ENCODE measurements at regions not wholly inside any gene's neighbourhood (a gene's known extent, or its start where the extent isn't known, plus 50 kb on each side); places are given as distances from the start of the nearest gene placed in this dataset.

DNA sequence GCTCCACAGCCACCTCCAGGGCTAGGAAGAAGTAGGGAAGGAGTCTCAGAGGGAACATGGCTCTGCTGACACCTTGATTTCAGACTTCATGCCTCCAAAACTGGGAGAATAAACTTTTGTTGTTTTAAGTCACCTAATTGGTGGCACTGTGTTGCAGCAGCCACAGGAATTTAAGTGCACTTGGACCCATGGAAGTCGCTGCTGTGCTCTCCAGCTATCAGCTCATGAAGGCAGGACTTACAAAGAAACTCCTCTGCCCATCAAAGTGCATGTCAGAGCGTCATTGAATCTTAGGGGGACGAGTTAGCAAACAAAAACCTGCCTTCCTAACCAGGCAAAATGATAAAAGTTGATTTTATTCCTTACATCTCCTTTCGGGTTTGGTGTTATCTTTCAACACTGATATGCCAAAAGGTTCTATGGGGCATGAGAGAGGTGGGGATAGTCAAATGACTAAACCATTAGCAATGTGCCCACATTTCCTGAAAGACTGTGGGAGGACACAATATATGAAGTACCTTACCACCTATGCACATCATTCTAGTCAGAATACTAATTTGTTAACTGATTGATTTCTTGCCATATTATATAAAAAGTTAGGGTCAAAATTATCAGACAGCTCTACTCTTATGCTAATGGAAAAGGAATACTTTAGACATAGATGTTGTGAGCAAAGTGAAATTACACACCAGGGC is 235.8 kb upstream of the TNP1 start:
- ChIA-PET POLR2A (no interaction called here), CTCF (interaction anchor here (0.7 to 1.5 kb wide), 2 partner anchors 9 to 10 kb away, joined by 3 read pairs; no protein-coding TSS in a partner anchor)
- no peak for DNase-seq (ENCODE audit: extremely low spot score)
- TF ChIP-seq, protein P1, sequence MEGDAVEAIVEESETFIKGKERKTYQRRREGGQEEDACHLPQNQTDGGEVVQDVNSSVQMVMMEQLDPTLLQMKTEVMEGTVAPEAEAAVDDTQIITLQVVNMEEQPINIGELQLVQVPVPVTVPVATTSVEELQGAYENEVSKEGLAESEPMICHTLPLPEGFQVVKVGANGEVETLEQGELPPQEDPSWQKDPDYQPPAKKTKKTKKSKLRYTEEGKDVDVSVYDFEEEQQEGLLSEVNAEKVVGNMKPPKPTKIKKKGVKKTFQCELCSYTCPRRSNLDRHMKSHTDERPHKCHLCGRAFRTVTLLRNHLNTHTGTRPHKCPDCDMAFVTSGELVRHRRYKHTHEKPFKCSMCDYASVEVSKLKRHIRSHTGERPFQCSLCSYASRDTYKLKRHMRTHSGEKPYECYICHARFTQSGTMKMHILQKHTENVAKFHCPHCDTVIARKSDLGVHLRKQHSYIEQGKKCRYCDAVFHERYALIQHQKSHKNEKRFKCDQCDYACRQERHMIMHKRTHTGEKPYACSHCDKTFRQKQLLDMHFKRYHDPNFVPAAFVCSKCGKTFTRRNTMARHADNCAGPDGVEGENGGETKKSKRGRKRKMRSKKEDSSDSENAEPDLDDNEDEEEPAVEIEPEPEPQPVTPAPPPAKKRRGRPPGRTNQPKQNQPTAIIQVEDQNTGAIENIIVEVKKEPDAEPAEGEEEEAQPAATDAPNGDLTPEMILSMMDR (IDR thresholded peaks at IDR 0.05; ENCODE audit: control extremely low read depth, extremely low read depth, low read depth, missing control alignments): no peak

DNA sequence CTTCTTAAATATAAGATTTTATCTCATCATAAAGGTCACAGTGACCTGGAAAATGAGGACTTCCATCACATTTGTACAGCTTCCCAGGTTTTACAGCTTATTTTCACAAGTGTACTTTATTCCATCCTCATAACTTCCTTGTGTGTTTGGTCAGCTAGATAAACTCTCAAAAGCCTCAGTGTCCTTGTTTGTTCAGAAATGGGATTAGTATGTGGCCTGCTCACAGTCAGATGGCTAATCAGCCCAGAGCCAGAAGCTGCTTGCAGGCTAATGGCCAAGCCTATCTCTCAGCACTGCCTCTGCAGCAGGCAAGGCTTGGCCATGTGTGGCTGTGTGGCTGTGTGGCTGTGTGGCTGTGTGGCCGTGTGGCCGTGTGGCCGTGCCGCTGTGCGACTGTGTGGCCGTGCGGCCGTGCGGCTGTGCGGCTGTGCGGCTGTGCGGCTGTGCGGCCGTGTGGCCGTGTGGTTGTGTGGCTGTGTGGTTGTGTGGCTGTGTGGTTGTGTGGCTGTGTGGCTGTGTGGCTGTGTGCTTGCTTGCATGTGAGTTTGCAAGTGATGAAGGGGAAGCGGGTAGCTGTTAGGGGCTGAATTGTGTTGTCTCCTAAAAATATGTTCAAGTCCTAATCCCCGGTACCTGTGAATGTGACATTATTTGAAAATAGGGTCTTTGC is 233.0 kb upstream of the TNP1 start:
- DNase-seq (ENCODE audit: extremely low spot score): no peak
- TF ChIP-seq, protein P1 (IDR thresholded peaks at IDR 0.05; ENCODE audit: control extremely low read depth, extremely low read depth, low read depth, missing control alignments): no peak
- POLR2A ChIA-PET: no interaction called here
- CTCF ChIA-PET: interaction anchor here (1.1 to 1.7 kb wide), 3 partner anchors 14 to 18 kb away, joined by 4 to 5 read pairs (median 4); no protein-coding TSS in a partner anchor

DNA sequence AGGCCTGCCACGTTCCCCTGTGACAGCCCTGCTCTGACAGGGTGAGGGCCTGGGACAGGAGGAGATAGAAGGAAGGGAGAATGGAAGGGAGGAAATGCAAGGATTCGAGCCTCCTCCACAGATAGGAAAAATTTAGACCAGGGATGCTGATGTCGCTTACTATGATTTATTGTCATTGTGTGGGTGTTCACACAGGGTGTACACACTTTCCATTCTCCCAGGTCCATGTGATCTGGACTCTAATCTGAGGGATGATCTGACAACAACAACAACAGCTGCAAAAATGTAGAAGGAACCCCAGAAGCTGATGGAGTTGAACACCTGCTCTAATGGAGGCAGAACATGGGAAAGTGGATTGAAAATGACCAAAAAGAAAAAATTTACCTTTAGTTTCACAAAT is 231.7 kb upstream of the TNP1 start:
- DNase-seq (ENCODE audit: extremely low spot score): no peak
- ChIA-PET CTCF (interaction anchor here (1.5 to 1.7 kb wide), 3 partner anchors 13 to 65 kb away, joined by 4 to 5 read pairs (median 4); no protein-coding TSS in a partner anchor), POLR2A (no interaction called here)
- TF ChIP-seq, protein P1 (IDR thresholded peaks at IDR 0.05; ENCODE audit: control extremely low read depth, extremely low read depth, low read depth, missing control alignments): no peak

DNA sequence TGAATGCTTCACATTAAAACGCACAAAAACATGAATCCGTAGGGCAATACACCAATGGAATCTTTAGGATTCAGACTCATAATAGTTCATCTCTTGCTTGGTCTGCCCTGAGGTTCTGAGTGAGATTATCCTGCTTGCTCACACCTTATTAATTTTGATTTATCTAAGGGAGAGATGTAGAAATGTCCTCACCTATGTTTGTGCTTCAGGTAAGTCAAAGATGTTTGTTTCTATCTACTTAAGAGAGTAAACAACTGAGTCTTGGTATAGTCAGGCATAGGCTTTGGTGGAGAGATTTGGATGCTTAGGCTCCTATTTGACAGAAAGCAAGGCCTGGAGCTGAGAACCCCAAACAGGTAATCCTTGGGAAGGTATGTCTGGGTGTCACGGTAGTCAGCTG is 231.0 kb upstream of the TNP1 start:
- no peak for DNase-seq (ENCODE audit: extremely low spot score)
- CTCF ChIA-PET: interaction anchor here (0.9 to 1.7 kb wide), 3 partner anchors 12 to 65 kb away, joined by 3 to 5 read pairs (median 4); no protein-coding TSS in a partner anchor
- TF ChIP-seq, protein P1 (IDR thresholded peaks at IDR 0.05; ENCODE audit: control extremely low read depth, extremely low read depth, low read depth, missing control alignments): no peak
- POLR2A ChIA-PET: no interaction called here

DNA sequence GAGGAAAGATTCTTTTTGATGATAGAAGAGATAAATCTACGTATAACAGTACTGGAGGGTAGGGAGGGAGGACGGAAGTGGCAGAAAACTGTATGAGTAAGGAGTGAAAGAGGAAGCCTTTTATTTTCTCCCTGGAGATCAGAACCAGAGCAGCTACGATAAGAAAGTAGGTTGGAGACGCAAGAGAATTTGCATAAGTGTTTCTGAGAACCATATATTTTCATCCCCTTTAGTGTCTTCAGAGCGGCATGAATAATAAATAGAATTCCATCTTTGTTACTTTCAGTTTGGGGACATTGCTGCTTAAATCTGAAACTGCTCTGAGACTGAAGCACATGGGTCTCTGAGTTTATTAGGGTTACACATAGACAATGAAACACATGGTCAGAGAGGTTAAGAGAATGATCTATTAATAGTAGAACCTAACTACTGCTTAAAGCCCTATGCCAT is 230.2 kb upstream of the TNP1 start:
- ChIA-PET POLR2A (no interaction called here), CTCF (interaction anchor here (0.9 to 1.9 kb wide), 3 partner anchors 15 to 66 kb away, joined by 3 to 5 read pairs (median 5); no protein-coding TSS in a partner anchor)
- TF ChIP-seq, protein P1 (IDR thresholded peaks at IDR 0.05; ENCODE audit: control extremely low read depth, extremely low read depth, low read depth, missing control alignments): no peak
- DNase-seq (ENCODE audit: extremely low spot score): peak; percentile 54

DNA sequence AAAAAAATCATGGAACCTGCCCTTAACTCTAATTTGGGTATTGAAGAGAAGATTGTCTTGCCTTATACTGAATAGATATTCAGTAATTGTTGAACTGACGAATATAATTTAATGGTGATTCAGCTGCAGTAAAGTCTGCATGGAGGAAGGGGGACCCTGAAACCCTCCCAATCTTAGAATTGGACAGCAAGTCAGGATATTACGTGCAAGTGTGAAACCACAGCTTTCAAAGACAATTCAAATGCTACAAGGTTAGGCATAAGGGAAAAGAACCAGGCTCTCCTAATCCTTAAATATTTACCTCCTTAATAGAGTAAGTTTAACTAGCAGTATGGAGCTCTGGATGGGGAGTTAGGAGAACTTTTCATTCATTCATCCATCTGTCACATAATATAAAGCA is 226.9 kb upstream of the TNP1 start:
- DNase-seq (ENCODE audit: extremely low spot score): no peak
- TF ChIP-seq, protein P1 (IDR thresholded peaks at IDR 0.05; ENCODE audit: control extremely low read depth, extremely low read depth, low read depth, missing control alignments): no peak
- POLR2A ChIA-PET: no interaction called here
- CTCF ChIA-PET: interaction anchor here (0.7 to 2.2 kb wide), 9 partner anchors 9 to 424 kb away, joined by 3 to 11 read pairs (median 3); no protein-coding TSS in a partner anchor

All from GM10248 (cell line).